Mesendoderm (in vitro differentiated cells): ENCODE measurements at regions not wholly inside any gene's neighbourhood (a gene's known extent, or its start where the extent isn't known, plus 50 kb on each side); places are given as distances from the start of the nearest gene placed in this dataset.
"Not testable (repeated sequence)": the region's sequence is repeated elsewhere in the genome, so short reads cannot be mapped to it uniquely, and the experiment has no call there.

Experiments
- DNase-seq: peaks from one replicate; pipeline ENCODE4 v3.0.0; 2013
- H2AK5ac ChIP-seq: 2 replicates; pipeline ENCODE4 v1.6.1; 2013; ENCODE audit warnings: low read length, inconsistent platforms
- H2BK120ac ChIP-seq: 2 replicates; pipeline ENCODE4 v1.6.1; 2013; ENCODE audit warnings: low read depth, mild to moderate bottlenecking, low read length, moderate library complexity, mixed read lengths
- H2BK15ac ChIP-seq: replicated peaks from 2 replicates; pipeline ENCODE4 v1.6.1; 2013; ENCODE audit warnings: low read depth, mild to moderate bottlenecking, moderate library complexity
- H2BK5ac ChIP-seq: 2 replicates; pipeline ENCODE4 v1.6.1; 2013; ENCODE audit warnings: low read length, inconsistent platforms
- H3K18ac ChIP-seq: 2 replicates; pipeline ENCODE4 v1.6.1; 2013; ENCODE audit warnings: mild to moderate bottlenecking, low read length, mixed read lengths
- H3K23ac ChIP-seq: one replicate; pipeline ENCODE4 v1.6.1; 2013; ENCODE audit warnings: low read length
- H3K27ac ChIP-seq: 2 replicates; pipeline ENCODE4 v1.5.1; 2013; ENCODE audit warnings: low read depth, mild to moderate bottlenecking, inconsistent platforms, low read length, moderate library complexity
- H3K27me3 ChIP-seq: 2 replicates; pipeline ENCODE4 v1.6.1; 2013; ENCODE audit warnings: low read length, control low read depth, mild to moderate bottlenecking, inconsistent platforms; ENCODE audit not compliant: insufficient read depth, poor library complexity
- H3K36me3 ChIP-seq: 2 replicates; pipeline ENCODE4 v1.6.1; 2013; ENCODE audit warnings: low read length, inconsistent platforms; ENCODE audit not compliant: control insufficient read depth, insufficient read depth
- H3K4ac ChIP-seq: one replicate; pipeline ENCODE4 v1.6.1; 2013; ENCODE audit warnings: low read depth, mild to moderate bottlenecking, low read length, moderate library complexity
- H3K4me1 ChIP-seq: 2 replicates; pipeline ENCODE4 v1.6.1; 2013; ENCODE audit warnings: low read depth, low read length, inconsistent platforms; ENCODE audit not compliant: control insufficient read depth
- H3K4me2 ChIP-seq: 2 replicates; pipeline ENCODE4 v1.6.1; 2013; ENCODE audit warnings: low read length
- H3K4me3 ChIP-seq: 2 replicates; pipeline ENCODE4 v1.5.1; 2013; ENCODE audit warnings: mild to moderate bottlenecking, low read length
- H3K56ac ChIP-seq: one replicate; pipeline ENCODE4 v1.6.1; 2013; ENCODE audit warnings: low read length
- H3K79me1 ChIP-seq: 2 replicates; pipeline ENCODE4 v1.6.1; 2013; ENCODE audit warnings: low read length, inconsistent platforms
- H3K79me2 ChIP-seq: 2 replicates; pipeline ENCODE4 v1.6.1; 2013; ENCODE audit warnings: mild to moderate bottlenecking, low read length; ENCODE audit not compliant: control insufficient read depth, insufficient read depth
- H3K9ac ChIP-seq: 2 replicates; pipeline ENCODE4 v1.6.1; 2013; ENCODE audit warnings: low read length, inconsistent platforms
- H4K5ac ChIP-seq: one replicate; pipeline ENCODE4 v1.6.1; 2013; ENCODE audit warnings: low read length
- H4K8ac ChIP-seq: one replicate; pipeline ENCODE4 v1.6.1; 2013; ENCODE audit warnings: low read depth, mild to moderate bottlenecking, control low read depth, low read length, moderate library complexity
- WGBS: extraction: QIAGEN DNeasy Blood & Tissue Kit; methylation state at CpG from one replicate; pipeline ENCODE4 v1.1.7; 2013; ENCODE audit warnings: low lambda C conversion rate, missing lambda C conversion rate; ENCODE audit not compliant: insufficient coverage; ENCODE audit errors: extremely low coverage; 5-methylcytosine and 5-hydroxymethylcytosine counted together

DNA sequence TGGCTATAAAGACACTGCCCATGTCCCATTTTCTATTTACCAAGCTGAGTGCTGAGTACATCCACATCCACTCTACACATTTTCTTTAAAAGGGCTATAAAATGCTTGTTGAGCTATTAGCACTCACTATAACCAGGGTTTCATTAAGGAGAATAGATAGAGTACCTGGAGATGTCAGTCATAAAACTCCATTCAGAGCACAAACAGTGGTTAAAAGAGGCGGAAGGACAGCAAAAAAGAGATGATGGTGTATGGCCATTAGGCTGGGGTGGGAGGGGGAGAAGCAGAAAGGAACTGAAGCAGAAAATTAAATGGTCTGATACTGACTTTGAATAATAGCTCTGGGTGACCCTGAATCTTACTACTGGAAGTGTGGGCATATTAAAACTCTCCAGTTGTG is 609.9 kb upstream of the MAP3K7 start:
- Histone ChIP-seq H3K9ac (no peak overlapping the region), H3K56ac (no peak overlapping the region), H3K4me3 (no peak overlapping the region), H2BK5ac (no peak overlapping the region), H3K79me2 (no peaks in the 10 kb centered on the region), H2BK15ac (no peak overlapping the region), H4K5ac (no peak overlapping the region), H3K79me1 (no peaks in the 10 kb centered on the region), H4K8ac (no peak overlapping the region), H3K4ac (no peak overlapping the region), H3K4me1 (no peaks in the 10 kb centered on the region), H3K23ac (no peak overlapping the region), H3K27ac (no peak overlapping the region), H3K4me2 (no peak overlapping the region), H3K27me3 (no peaks in the 10 kb centered on the region), H2AK5ac (no peak overlapping the region), H3K36me3 (no peaks in the 10 kb centered on the region), H2BK120ac (no peak overlapping the region), H3K18ac (no peak overlapping the region)
- DNase-seq, result no peak
- WGBS, result no CpG with 5 or more reads among the region's 1 CpG

DNA sequence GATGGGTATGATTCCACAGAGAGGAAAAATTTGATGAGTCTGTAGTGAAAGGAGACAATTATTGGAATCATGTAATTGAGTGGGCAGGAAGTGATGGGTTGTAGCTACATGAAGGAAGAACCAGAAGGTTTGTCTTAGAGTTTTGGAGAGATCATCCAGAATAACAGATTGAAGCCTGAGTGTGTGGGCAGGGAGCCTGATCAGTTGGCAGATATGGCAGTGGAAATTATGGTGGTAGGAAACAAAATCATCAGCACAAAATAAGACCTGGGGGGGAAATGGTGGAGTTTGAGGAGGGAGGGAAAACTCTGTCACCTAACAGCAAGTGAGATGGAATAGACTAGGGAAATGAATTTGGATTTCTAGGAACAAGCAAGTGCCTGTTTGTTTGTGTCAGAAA is 606.6 kb upstream of the MAP3K7 start:
- no peak overlapping the region for H4K5ac ChIP-seq
- no peak overlapping the region for H2BK5ac ChIP-seq
- no peaks in the 10 kb centered on the region for H3K27me3 ChIP-seq
- no peak overlapping the region for H3K4me3 ChIP-seq
- no peak overlapping the region for H4K8ac ChIP-seq
- H3K4me2 ChIP-seq, result no peak overlapping the region
- no peak overlapping the region for H3K27ac ChIP-seq
- no peak overlapping the region for H2AK5ac ChIP-seq
- H2BK15ac ChIP-seq, result no peak overlapping the region
- H2BK120ac ChIP-seq, result no peak overlapping the region
- no peak overlapping the region for H3K4ac ChIP-seq
- DNase-seq, result no peak
- H3K23ac ChIP-seq, result no peak overlapping the region
- H3K79me2 ChIP-seq, result no peaks in the 10 kb centered on the region
- H3K56ac ChIP-seq, result no peak overlapping the region
- H3K79me1 ChIP-seq, result no peaks in the 10 kb centered on the region
- H3K9ac ChIP-seq, result no peak overlapping the region
- no peak overlapping the region for H3K18ac ChIP-seq
- H3K4me1 ChIP-seq, result no peaks in the 10 kb centered on the region
- no peaks in the 10 kb centered on the region for H3K36me3 ChIP-seq

DNA sequence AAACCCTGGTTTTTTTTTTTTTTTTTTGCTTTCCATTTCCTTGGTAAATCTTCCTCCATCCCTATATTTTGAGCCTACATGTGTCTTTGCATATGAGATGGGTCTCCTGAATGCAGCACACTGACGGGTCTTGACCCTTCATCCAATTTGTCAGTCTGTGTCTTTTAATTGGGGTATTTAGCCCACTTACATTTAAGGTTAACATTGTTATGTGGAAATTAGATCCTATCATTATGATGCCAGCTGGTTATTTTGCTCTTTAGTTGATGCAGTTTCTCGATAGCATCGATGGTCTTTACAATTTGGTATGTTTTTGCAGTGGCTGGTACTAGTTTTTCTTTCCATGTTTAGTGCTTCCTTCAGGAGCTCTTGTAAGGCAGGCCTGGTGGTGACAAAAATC is 603.2 kb upstream of the MAP3K7 start:
- H3K18ac ChIP-seq, H3K9ac ChIP-seq, H2AK5ac ChIP-seq, H3K4me2 ChIP-seq, H3K27ac ChIP-seq, DNase-seq, H3K79me1 ChIP-seq, H2BK120ac ChIP-seq, H3K4ac ChIP-seq, H3K36me3 ChIP-seq, H2BK15ac ChIP-seq, H3K4me1 ChIP-seq, H4K8ac ChIP-seq, H2BK5ac ChIP-seq, H3K79me2 ChIP-seq, H3K23ac ChIP-seq, H3K4me3 ChIP-seq, H4K5ac ChIP-seq, H3K56ac ChIP-seq, H3K27me3 ChIP-seq: not testable (repeated sequence)
- no CpG with 5 or more reads among the region's 3 CpGs for WGBS

DNA sequence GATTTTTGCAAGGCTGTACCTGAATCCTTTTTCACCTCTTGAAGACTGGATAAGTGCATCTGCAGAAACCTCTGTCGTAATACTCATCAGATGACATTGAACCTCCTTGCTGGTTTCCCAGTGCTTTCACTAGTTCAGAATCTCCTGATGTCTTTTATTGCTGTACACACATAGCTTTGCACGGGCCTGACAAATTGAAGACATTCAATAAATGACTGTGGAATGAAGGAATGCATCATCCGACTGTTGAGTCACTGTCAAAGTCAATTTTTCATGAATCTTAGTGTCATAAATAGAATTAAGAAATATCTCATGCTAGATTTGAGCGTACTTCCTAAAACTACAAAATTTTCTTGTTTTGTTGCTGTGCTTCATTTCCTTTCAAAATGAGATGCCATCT is 598.2 kb upstream of the MAP3K7 start:
- H3K56ac ChIP-seq, result no peak overlapping the region
- H2BK15ac ChIP-seq, result no peak overlapping the region
- no peak overlapping the region for H2BK5ac ChIP-seq
- no peaks in the 10 kb centered on the region for H3K27me3 ChIP-seq
- no peak overlapping the region for H3K9ac ChIP-seq
- no peak overlapping the region for H3K4ac ChIP-seq
- no CpG with 5 or more reads among the region's 4 CpGs for WGBS
- H3K4me3 ChIP-seq, result no peak overlapping the region
- H3K23ac ChIP-seq, result no peak overlapping the region
- H3K4me1 ChIP-seq, result no peaks in the 10 kb centered on the region
- no peak overlapping the region for H2AK5ac ChIP-seq
- no peaks in the 10 kb centered on the region for H3K79me1 ChIP-seq
- H4K5ac ChIP-seq, result no peak overlapping the region
- H3K36me3 ChIP-seq, result no peaks in the 10 kb centered on the region
- no peak overlapping the region for H3K27ac ChIP-seq
- no peak overlapping the region for H4K8ac ChIP-seq
- H2BK120ac ChIP-seq, result no peak overlapping the region
- no peak overlapping the region for H3K4me2 ChIP-seq
- no peak for DNase-seq
- H3K79me2 ChIP-seq, result no peaks in the 10 kb centered on the region
- H3K18ac ChIP-seq, result no peak overlapping the region

DNA sequence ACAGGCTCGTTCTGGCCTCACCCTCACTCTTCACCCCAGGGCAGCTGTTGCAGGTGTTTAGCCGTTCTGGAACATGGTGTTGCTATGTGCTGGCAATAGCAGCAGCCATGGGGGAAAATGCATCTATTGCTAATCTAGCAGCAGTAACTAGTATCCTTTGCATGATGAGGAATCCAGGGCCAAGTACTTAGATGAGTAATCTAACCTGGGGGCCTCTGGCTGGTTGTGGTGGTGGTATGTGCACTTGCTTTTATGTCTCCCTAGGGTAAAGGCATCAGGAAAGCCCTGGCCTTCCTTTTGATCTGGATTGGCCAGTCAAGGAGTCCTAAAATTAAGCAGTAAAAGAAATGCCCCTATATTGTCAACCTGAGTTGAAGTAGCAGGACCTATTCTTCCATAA is 594.5 kb upstream of the MAP3K7 start:
- WGBS, result no CpG with 5 or more reads among the region's 2 CpGs
- no peaks in the 10 kb centered on the region for H3K79me2 ChIP-seq
- H4K8ac ChIP-seq, result no peak overlapping the region
- no peaks in the 10 kb centered on the region for H3K27me3 ChIP-seq
- no peak overlapping the region for H3K4me2 ChIP-seq
- H2BK15ac ChIP-seq, result no peak overlapping the region
- no peak overlapping the region for H2AK5ac ChIP-seq
- no peak overlapping the region for H2BK5ac ChIP-seq
- no peak overlapping the region for H3K4me3 ChIP-seq
- H3K4me1 ChIP-seq, result no peaks in the 10 kb centered on the region
- H3K18ac ChIP-seq, result no peak overlapping the region
- no peak overlapping the region for H4K5ac ChIP-seq
- no peak overlapping the region for H3K23ac ChIP-seq
- peak; percentile 26 for DNase-seq
- no peaks in the 10 kb centered on the region for H3K79me1 ChIP-seq
- no peak overlapping the region for H3K27ac ChIP-seq
- no peak overlapping the region for H3K9ac ChIP-seq
- no peak overlapping the region for H2BK120ac ChIP-seq
- H3K56ac ChIP-seq, result no peak overlapping the region
- no peak overlapping the region for H3K4ac ChIP-seq
- H3K36me3 ChIP-seq, result no peaks in the 10 kb centered on the region

DNA sequence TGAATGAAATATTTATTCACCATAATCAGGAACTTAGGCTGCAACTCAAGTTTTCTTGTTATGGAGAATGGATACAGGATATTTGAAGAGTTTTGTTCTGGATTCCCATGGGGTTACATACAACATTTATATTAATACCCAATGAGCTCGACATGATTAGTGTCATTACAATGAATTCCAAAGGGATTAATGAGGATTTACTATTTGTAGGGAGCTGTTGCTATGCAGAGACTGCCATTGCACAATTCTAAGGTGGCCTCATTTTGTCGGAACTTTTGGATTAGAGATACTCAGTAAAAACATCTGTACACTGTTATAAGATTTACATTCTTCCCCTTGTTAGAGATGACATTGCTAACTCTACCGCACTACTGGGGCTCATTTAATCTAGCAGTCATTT is 586.8 kb upstream of the MAP3K7 start:
- H4K5ac ChIP-seq, result no peak overlapping the region
- H3K9ac ChIP-seq, result no peak overlapping the region
- H3K79me2 ChIP-seq, result no peaks in the 10 kb centered on the region
- H3K27me3 ChIP-seq, result no peaks in the 10 kb centered on the region
- no peak overlapping the region for H3K56ac ChIP-seq
- H2BK120ac ChIP-seq, result no peak overlapping the region
- H3K36me3 ChIP-seq, result no peaks in the 10 kb centered on the region
- H3K79me1 ChIP-seq, result no peaks in the 10 kb centered on the region
- no peak overlapping the region for H3K23ac ChIP-seq
- no peak overlapping the region for H2BK5ac ChIP-seq
- H3K4me3 ChIP-seq, result no peak overlapping the region
- H3K4me2 ChIP-seq, result no peak overlapping the region
- H3K18ac ChIP-seq, result no peak overlapping the region
- H2AK5ac ChIP-seq, result no peak overlapping the region
- H4K8ac ChIP-seq, result no peak overlapping the region
- no peak overlapping the region for H3K27ac ChIP-seq
- H3K4me1 ChIP-seq, result no peaks in the 10 kb centered on the region
- no peak overlapping the region for H3K4ac ChIP-seq
- H2BK15ac ChIP-seq, result no peak overlapping the region
- no CpG with 5 or more reads among the region's 3 CpGs for WGBS
- no peak for DNase-seq
